PC-3 (cell line): ENCODE measurements at regions not wholly inside any gene's neighbourhood (a gene's known extent, or its start where the extent isn't known, plus 50 kb on each side); places are given as distances from the start of the nearest gene placed in this dataset.

ENCODE experiments used
- EZH2phosphoT487 ChIP-seq: fragments of 300-600 bp; sonication (generic); IDR thresholded peaks from 2 replicates; pipeline ENCODE4 v1.6.1; 2018; ENCODE audit warnings: mild to moderate bottlenecking, antibody characterized with exemption, low read length, borderline replicate concordance
- TF ChIP-seq, protein P1 (sequence below): fragments of 300-600 bp; sonication (generic); conservative IDR thresholded peaks from 2 replicates; pipeline ENCODE4 v1.5.1; 2017; ENCODE audit warnings: antibody characterized with exemption, low read depth, mild to moderate bottlenecking, low read length

DNA sequence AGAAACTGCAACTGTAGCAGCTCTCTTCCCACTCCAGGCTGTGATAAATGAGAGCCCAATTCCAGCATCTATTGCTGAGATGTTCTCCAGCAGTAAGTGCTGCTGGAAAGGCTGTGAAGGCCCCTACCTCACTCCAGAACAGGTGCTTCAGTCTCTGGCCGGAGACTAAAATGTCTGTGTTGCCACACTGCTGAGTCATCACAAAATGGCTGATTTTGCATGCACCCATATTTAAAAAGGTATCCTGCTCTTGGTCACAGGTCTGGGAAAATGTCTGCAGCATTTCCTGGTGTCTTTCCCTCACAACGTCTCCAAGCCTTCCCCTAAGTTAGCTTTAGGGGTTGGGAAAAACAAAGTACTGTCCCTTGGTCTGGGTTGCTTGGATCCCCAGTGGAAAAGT, 95.1 kb downstream of the TPBG start:
- TF ChIP-seq, protein P1, sequence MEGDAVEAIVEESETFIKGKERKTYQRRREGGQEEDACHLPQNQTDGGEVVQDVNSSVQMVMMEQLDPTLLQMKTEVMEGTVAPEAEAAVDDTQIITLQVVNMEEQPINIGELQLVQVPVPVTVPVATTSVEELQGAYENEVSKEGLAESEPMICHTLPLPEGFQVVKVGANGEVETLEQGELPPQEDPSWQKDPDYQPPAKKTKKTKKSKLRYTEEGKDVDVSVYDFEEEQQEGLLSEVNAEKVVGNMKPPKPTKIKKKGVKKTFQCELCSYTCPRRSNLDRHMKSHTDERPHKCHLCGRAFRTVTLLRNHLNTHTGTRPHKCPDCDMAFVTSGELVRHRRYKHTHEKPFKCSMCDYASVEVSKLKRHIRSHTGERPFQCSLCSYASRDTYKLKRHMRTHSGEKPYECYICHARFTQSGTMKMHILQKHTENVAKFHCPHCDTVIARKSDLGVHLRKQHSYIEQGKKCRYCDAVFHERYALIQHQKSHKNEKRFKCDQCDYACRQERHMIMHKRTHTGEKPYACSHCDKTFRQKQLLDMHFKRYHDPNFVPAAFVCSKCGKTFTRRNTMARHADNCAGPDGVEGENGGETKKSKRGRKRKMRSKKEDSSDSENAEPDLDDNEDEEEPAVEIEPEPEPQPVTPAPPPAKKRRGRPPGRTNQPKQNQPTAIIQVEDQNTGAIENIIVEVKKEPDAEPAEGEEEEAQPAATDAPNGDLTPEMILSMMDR = no peak
- TF ChIP-seq EZH2phosphoT487 = no peak
